ENCODE measurements at regions not wholly inside any gene's neighbourhood (a gene's known extent, or its start where the extent isn't known, plus 50 kb on each side); places are given as distances from the start of the nearest gene placed in this dataset.
"Not testable (repeated sequence)": the region's sequence is repeated elsewhere in the genome, so short reads cannot be mapped to it uniquely, and the experiment has no call there.

GRCh38 chr16:72453856-72454255 lies 281.9 kb upstream of the PMFBP1 start:
- not testable (repeated sequence) for DNase-seq

- no peak for DNase-seq
Observed at GRCh38 chr16:72444696-72445095, 272.7 kb upstream of the PMFBP1 start.

GRCh38 chr16:72443809-72444208 lies 271.9 kb upstream of the PMFBP1 start:
- no peak for DNase-seq

GRCh38 chr16:72442385-72443158 lies 270.6 kb upstream of the PMFBP1 start:
- peak; percentile 12 for DNase-seq

- DNase-seq: no peak
Observed at GRCh38 chr16:72437891-72438290, 265.9 kb upstream of the PMFBP1 start.

GRCh38 chr16:72434159-72434558 lies 262.2 kb upstream of the PMFBP1 start:
- DNase-seq: no peak

- no peak for DNase-seq
Observed at GRCh38 chr16:72430121-72430520, 258.2 kb upstream of the PMFBP1 start.

GRCh38 chr16:72429671-72430081 lies 257.7 kb upstream of the PMFBP1 start:
- DNase-seq: peak; percentile 43

GRCh38 chr16:72428681-72429376 lies 256.9 kb upstream of the PMFBP1 start:
- DNase-seq: peak; percentile 90

GRCh38 chr16:72427783-72428331 lies 255.9 kb upstream of the PMFBP1 start:
- DNase-seq: peak; percentile 76

- peak; percentile 86 for DNase-seq
Observed at GRCh38 chr16:72427051-72427782, 255.3 kb upstream of the PMFBP1 start.

- DNase-seq: peak; percentile 60
Observed at GRCh38 chr16:72426386-72426785, 254.4 kb upstream of the PMFBP1 start.

GRCh38 chr16:72425571-72426341 lies 253.8 kb upstream of the PMFBP1 start:
- DNase-seq: peak; percentile 78

GRCh38 chr16:72424757-72425156 lies 252.8 kb upstream of the PMFBP1 start:
- DNase-seq: peak; percentile 53

GRCh38 chr16:72422308-72422897 lies 250.4 kb upstream of the PMFBP1 start:
- DNase-seq: no peak

GRCh38 chr16:72419638-72420037 lies 247.7 kb upstream of the PMFBP1 start:
- no peak for DNase-seq

- DNase-seq: no peak
Observed at GRCh38 chr16:72415379-72415778, 243.4 kb upstream of the PMFBP1 start.

- no peak for DNase-seq
Observed at GRCh38 chr16:72410492-72410891, 238.5 kb upstream of the PMFBP1 start.

GRCh38 chr16:72409423-72409822 lies 237.5 kb upstream of the PMFBP1 start:
- DNase-seq: no peak

- no peak for DNase-seq
Observed at GRCh38 chr16:72406390-72406789, 234.4 kb upstream of the PMFBP1 start.

- DNase-seq: no peak
Observed at GRCh38 chr16:72404299-72404698, 232.3 kb upstream of the PMFBP1 start.

- no peak for DNase-seq
Observed at GRCh38 chr16:72401084-72401361, 229.1 kb upstream of the PMFBP1 start.
